ENCODE measurements at regions not wholly inside any gene's neighbourhood (a gene's known extent, or its start where the extent isn't known, plus 50 kb on each side); places are given as distances from the start of the nearest gene placed in this dataset.

DNA sequence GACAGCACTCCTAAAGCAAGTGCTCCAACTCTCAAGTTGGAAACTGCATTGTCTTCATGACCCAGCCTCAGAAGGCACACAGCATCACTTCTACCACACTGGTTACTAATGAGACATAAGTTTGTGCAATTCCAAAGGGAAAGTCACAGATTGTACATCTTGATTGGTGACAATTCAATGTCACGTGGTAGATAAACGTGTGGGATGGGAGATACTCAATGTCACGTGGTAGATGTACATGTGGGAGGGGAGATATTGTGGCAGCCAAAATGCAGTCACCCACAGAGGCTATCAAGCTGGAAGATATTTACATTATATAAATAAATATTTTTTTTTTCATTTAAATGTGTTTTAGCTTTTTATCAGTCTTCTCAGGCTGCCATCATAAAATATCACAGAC lies 393.3 kb downstream of the KIF16B start:
- in situ Hi-C loops (cut with HindIII; ENCODE audit: low pct_unique_long_range_greater_than_20kb, low sequenced_read_pairs): no loop called here
- no peak for DNase-seq (ENCODE audit: low read depth)

DNA sequence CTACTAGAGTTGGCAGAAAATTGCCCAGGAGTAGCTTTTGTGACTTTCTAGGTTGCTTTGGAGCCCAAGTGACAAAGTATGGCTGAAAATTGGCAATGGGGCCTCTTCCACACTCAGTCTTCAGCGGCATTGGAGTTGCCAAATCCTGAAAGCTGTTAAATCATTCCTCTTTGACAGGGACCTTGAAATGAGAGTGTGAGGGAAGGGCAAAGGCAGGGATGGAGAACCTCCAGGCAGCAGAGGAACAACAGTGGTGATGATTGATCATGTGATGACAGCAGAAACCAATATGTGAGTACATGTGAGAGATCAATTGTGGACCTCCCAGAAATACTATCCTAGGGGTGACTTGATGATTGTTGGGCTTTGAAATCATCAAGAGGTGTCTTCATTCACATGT lies 393.9 kb downstream of the KIF16B start:
- no peak for DNase-seq (ENCODE audit: low read depth)
- in situ Hi-C loops (cut with HindIII; ENCODE audit: low pct_unique_long_range_greater_than_20kb, low sequenced_read_pairs): no loop called here

DNA sequence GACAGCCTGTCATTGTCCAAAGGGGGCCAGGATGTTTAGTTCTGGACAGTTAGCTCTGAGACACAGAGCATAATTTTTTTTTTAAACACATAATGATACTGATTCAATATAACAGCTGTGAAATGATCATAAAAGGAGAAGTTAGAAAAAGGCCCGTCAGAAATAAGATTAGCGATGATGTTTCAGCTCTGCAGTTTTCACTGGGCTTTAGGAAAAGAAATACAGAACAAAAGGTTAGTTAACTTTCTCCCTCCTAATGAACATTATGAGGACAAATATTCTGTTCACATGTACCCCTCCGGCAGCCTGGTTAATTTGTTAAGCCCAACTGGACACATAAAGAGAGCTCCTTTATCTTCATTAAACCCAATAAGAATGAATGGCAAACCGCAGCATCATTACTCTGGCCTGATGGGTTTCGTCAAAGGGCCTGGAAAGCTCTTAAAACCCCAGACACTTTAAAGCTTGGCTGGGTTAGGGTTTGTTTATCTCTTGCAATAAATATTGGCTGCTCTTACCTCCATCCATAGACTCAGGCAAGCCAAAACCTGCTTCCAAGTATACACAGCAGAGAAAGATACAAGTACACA lies 394.6 kb downstream of the KIF16B start:
- in situ Hi-C loops (cut with HindIII; ENCODE audit: low pct_unique_long_range_greater_than_20kb, low sequenced_read_pairs): no loop called here
- DNase-seq (ENCODE audit: low read depth): no peak

DNA sequence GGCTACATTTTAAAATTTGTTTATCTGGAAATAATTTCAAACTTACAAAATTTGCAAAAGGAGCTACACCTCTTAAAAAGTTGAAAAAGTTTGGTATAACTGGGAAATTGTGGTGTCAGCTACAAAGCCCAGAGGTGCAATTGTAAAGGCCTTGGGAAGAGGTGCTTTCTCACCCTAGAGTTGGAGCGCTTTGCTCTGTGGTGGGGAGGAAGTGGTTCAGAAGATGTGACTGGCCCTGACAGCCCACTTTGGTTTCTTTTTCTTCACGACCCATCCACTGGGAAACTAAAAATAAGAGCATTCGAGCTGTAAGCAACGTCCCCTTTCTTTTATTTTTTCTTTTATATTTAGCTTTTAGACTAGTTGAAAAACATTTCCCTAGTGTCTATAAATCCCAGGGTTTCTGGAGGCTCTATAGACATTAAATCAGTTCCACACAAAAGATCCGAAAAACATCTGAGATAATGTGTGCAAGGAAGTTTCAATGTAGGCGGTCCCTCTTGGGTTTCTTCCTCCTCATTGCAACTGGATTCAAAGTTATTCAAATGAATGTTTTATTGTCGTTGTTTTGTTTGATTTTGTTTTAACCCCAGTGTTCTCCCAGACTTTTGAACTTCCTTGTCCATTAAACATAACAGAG lies 397.8 kb downstream of the KIF16B start:
- in situ Hi-C loops (cut with HindIII; ENCODE audit: low pct_unique_long_range_greater_than_20kb, low sequenced_read_pairs): no loop called here

DNA sequence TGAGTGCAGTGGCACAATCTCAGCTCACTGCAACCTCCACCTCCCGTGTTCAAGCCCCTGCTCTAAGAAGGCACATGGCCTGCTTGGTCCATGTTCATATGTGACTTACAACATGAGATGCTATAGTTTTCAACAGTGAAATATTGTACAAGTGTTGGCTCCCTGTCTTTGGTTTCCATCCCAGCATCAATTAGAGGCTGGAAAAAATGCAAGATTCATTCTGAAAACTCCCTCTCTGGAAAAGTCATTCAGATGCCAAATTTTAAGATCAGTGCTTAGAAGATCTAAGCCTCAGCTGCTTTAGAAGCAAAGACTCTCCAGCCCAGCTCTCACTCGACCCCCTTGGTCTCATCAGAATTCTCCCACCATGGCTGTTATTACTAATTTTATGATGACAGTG lies 398.9 kb downstream of the KIF16B start:
- in situ Hi-C loops (cut with HindIII; ENCODE audit: low pct_unique_long_range_greater_than_20kb, low sequenced_read_pairs): no loop called here
- DNase-seq (ENCODE audit: low read depth): no peak

More for the DNA sequence above, 397.8 kb downstream of the KIF16B start:
- no peak for DNase-seq (ENCODE audit: low read depth)

DNA sequence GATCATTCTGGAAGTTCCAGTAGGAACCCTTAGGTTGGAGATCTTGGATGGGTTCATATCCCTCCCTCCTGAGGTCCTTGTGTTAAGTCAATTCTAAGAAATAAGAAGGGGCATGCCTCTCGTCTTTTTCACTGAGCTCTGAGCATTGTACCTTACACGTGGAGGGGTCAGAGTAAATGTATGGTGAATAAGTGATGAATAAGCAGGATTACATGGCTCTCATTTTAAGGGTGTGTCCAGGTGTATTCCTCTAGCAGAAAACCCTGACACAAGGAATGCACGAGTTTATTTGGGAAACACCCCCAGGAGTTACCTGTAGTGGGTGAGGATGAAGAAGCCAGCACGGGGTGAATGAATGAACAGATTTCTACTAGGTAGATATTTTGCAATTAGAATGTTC lies 400.2 kb downstream of the KIF16B start:
- in situ Hi-C loops (cut with HindIII; ENCODE audit: low pct_unique_long_range_greater_than_20kb, low sequenced_read_pairs): no loop called here
- DNase-seq (ENCODE audit: low read depth): no peak

DNA sequence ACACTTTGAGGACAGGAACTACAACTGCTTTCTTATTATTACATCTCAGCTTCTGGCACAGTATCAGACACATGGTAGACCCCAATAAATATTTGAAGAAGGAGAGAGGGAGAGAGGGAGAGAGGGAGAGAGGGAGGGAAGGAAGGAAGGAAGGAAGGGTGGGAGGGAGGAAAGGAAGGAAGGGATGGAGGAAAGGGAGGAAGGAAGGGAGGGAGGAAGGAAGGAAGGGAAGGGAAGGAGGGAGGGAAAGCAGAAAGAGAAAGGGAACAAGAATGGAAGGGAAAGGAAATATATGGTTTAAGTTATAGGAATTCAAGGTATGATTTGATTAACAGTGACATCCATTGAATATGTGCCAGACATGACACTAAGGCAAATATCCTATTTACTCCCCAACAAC lies 402.1 kb downstream of the KIF16B start:
- in situ Hi-C loops (cut with HindIII; ENCODE audit: low pct_unique_long_range_greater_than_20kb, low sequenced_read_pairs): no loop called here
- no peak for DNase-seq (ENCODE audit: low read depth)

DNA sequence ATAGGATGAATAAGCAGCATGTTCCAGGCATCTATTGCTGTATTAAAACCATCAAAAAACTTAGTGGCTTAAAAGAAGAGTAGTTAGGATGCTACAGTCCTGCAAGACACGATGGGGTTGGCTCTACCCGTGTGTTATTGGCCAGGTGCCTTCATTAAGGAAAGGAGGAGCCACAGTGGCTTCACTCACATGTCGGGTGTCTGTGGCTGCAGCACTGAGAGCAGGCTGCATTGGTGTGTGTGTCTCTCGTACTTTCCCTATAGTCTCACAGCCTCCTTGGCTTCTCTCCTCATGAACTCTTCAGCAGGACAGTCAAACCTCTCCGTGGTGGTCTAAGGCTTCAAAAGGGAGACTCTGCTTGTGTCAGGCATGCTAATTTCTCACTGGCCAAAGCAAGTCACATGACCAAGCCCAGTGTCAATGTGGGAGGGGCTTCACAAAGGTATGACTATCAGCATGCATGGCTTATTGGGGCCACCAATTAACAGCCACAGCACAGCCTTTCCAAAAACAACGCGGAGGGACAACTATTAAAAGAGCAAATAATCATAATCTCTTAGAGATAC lies 402.8 kb downstream of the KIF16B start:
- DNase-seq (ENCODE audit: low read depth): no peak
- in situ Hi-C loops (cut with HindIII; ENCODE audit: low pct_unique_long_range_greater_than_20kb, low sequenced_read_pairs): no loop called here

DNA sequence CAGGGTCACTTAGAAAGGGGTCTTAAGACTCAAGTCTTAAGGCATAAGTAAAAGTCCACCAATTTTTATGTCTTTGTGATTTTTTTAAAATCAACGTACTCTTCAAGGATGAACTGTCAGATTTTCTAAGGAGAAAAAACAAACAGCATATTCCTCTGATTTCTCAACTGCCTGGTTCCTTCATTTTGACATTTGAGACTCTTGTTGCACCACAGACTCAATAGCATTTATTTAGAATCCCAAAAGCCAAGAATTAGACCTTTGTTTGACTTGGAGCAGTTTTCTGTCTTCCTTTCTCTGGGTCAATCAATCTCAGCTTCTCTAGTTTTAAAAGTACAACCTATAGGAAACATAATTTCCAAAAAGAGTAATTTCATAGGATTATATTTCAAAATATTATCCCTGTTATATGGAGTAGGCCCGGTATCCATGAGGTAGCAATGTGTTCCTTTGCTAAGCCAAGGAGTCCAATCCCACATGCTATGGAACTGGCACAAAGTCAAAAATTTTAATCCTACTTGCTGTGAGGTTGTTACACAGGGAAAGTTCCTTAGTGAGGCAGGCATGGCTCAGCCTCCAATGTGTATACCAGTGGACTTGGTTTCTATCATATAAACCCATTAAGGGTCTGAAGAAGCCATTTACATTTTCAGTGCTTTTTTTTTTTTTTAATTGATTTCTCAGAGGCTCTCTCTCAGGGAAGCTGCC lies 405.7 kb downstream of the KIF16B start:
- DNase-seq (ENCODE audit: low read depth): no peak
- in situ Hi-C loops (cut with HindIII; ENCODE audit: low pct_unique_long_range_greater_than_20kb, low sequenced_read_pairs): no loop called here

DNA sequence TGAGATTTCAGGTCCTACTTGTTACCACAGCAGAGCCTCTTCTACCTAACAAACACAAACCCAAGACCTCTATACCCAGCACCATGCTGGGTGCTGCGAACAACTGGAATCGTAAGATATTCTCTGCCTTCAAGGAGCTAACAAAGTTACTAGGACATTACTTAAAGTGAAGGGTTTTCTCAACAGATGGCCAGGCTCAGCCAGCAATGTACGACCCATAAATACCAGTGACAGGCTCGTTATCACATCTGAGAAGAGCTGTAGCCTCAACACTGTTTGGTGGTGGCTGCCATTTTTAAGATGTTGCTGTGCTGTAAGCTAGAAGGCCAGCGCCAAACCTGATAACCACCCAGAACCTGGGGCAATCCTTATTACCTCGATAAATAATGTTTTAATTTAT lies 406.5 kb downstream of the KIF16B start:
- in situ Hi-C loops (cut with HindIII; ENCODE audit: low pct_unique_long_range_greater_than_20kb, low sequenced_read_pairs): no loop called here
- no peak for DNase-seq (ENCODE audit: low read depth)

DNA sequence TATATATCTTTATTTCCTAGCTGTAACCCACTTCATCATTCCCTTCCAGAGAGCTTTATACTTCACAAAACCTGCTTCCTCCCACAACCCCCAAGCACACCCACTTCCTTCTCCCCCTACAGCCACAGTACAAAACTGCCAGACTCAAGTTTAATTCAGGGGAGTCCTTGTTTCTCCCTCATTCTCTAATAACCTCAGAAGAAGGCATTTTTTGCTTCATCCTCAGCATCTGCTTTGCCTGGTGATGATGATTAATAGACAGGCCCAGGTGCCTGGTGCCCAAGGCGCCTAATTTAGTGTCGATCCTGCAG lies 414.3 kb downstream of the KIF16B start:
- DNase-seq (ENCODE audit: low read depth): no peak
- in situ Hi-C loops (cut with HindIII; ENCODE audit: low pct_unique_long_range_greater_than_20kb, low sequenced_read_pairs): no loop called here

DNA sequence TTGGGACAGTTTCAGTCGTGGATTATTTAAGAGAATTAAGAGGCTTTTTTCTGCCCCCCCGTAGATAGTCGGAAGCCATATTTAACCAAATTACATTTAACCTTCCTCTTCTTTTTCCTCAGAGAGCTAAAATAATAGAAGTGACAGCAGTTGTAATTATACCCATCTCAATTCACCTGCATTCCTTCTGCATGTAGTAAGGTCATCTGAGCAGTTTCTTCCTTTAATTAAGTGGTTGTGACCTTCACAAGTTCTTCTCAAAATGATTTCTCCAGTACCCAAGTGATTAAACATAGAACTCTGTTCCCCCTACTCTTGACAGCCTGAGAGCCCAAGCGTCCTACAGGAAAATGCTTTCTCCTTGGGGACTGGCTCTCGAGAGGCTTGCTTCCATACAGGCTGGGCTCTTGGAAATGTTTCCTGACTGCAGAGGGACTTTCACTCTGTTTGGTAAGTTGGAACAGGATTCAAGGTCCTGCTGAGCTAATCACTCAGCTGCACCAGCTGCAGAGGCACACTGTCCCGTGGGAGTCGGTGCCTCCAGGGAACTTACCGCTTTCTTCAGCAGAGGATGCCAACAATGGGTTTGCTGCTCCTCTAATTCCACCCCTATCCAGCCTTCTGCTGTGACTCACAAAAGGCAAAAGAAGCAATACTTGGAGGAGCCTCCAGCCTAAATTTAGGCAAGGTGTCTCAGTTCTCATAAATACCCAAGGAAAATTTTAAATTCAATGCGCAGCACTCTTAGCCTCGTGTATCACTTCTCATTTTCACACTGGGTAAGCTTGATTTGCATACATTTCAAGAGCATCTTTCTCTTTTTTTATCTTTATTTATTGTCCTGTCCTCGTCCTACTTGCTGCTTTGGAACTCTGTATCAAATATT lies 414.9 kb downstream of the KIF16B start:
- in situ Hi-C loops (cut with HindIII; ENCODE audit: low pct_unique_long_range_greater_than_20kb, low sequenced_read_pairs): no loop called here
- no peak for DNase-seq (ENCODE audit: low read depth)

DNA sequence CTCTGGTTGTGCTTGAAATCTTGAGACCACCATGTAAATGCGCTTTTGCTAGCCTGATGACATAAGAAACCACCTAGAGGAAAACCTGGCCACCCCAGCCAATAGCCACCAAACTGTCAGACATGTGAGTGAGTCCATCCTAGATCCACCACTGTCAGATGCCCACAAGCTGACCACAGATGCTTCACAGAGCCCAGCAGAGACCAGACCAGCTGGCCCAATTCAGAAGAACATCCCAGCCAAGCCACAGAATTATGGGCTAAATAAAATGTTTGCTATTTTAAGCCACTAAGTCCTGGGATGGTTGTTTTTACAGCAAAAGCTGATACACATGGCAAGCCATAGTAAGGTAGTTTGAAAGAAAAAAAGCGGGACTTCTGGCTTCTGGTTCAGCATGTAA lies 425.3 kb downstream of the KIF16B start:
- DNase-seq (ENCODE audit: low read depth): no peak
- in situ Hi-C loops (cut with HindIII; ENCODE audit: low pct_unique_long_range_greater_than_20kb, low sequenced_read_pairs): no loop called here

DNA sequence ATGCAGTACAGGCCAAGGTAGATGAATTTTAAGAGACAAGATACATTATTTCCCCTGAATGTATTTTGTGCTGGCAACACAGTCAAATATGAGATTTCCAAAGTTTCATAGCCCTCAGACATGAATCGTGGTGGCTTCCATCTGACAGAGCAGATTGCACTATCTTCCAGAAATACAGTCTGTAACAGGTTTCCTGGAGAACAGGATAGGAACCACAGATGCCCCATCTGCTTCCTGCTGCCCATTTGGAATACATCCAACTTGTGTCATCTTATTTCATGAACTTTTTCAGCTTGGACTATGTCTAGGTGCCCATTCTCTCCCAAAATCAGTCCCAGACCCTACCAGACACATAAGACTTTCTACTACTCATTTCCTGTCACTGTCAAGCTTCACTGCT lies 426.0 kb downstream of the KIF16B start:
- in situ Hi-C loops (cut with HindIII; ENCODE audit: low pct_unique_long_range_greater_than_20kb, low sequenced_read_pairs): no loop called here
- no peak for DNase-seq (ENCODE audit: low read depth)

DNA sequence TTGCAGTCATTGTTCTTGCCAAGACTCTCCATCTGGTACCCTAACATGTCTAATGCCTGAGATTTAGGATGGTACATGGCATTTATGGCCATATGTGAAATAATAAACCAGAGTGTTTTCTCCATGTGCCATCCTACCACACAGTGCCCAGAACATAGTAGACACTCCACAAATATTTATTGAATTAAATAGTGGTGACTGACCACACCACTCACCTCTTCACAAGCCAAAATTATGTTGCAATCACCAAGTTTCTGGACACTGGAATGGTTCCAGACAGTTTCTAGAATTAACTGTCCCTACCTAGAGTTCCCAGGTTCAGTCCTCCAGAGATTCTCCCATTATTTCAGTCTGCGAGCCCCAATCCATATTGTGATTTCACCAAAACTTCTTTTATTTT lies 427.3 kb downstream of the KIF16B start:
- DNase-seq (ENCODE audit: low read depth): no peak
- in situ Hi-C loops (cut with HindIII; ENCODE audit: low pct_unique_long_range_greater_than_20kb, low sequenced_read_pairs): no loop called here

DNA sequence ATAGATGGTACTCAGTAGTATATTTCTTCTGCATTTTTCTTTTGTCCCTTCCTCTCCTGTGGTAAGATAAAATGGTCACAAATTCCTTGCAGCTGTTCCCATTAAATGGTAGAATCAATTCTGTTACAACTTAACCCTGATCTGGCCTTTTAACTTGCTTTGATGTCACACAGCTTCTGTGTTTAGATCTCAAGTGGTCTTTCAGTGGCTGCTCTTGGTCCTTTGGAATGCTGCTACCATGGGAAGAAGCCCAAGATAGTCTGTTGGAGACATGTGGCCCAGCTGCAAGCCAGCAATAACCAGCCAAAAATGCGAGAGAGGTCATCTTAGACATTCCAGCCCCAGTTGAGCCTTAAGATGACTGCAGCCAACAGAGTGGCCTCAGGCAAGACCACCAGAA lies 429.7 kb downstream of the KIF16B start:
- no peak for DNase-seq (ENCODE audit: low read depth)
- in situ Hi-C loops (cut with HindIII; ENCODE audit: low pct_unique_long_range_greater_than_20kb, low sequenced_read_pairs): no loop called here

DNA sequence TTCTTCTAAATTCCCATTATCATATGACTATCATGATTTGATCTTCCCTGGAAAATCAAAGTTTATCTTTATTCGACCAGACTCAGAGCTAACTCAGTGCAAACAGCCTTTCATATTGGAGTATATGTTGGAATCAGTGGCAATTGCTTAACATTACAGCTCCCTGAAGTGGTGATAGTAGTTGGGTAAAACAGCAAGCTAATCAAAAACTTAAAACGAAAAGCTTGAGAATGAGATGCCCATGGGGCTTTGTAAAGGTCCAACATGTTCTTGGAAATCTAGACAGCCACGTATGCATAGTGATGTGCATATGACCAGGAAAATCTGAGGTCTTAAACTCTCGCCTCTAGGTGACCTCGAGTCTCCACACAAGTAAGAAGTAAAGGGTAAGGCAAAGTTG lies 437.6 kb downstream of the KIF16B start:
- DNase-seq (ENCODE audit: low read depth): no peak
- in situ Hi-C loops (cut with HindIII; ENCODE audit: low pct_unique_long_range_greater_than_20kb, low sequenced_read_pairs): no loop called here

DNA sequence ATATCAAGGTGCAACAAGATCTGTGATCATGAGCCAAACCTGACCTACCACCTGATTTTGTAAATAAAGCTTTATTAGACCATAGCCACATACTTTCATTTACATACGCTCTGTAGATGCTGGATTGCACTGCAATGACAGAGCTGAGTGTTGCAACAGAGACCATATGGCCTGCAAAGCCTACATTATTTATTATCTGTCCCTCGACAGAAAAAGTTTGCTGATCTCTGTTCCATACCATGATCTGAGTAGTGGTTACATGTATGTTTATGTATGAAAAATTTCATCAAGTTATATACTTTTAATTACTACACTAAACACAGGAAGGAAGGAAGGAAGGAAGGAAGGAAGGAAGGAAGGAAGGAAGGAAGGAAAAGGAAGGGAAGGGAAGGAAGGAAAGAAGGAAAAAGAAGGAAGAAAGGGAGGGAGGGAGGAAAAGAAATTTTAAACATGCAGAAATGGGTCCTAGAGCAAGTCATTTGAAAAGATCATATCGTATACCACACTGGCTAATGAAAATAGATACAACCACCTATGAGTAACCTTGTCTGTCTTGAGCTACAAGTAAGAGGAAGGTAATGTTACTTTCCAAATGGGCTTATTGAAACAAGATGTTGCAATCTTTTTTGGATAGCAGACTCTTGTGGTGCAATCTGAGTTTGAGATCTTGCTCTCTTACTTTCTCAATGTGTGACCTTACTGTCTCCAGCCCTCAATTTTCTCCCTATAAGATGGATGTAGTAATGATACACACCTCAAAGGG lies 441.0 kb downstream of the KIF16B start:
- in situ Hi-C loops (cut with HindIII; ENCODE audit: low pct_unique_long_range_greater_than_20kb, low sequenced_read_pairs): no loop called here

More for the DNA sequence above, 441.0 kb downstream of the KIF16B start:
- DNase-seq (ENCODE audit: low read depth): no peak

All from Caki2 (cell line).